Neuronal stem cell (in vitro differentiated cells): ENCODE measurements at regions not wholly inside any gene's neighbourhood (a gene's known extent, or its start where the extent isn't known, plus 50 kb on each side); places are given as distances from the start of the nearest gene placed in this dataset.
A peak's percentile ranks its signal among the peaks of the same experiment; 100 is the strongest.

Experiments
- DNase-seq: peaks from one replicate; pipeline ENCODE4 v3.0.0-alpha.2; 2013; ENCODE audit warnings: low spot score
- H2AFZ ChIP-seq: one replicate; pipeline ENCODE4 v1.6.1; 2013; ENCODE audit warnings: mild to moderate bottlenecking, low read length, inconsistent platforms
- H2AK5ac ChIP-seq: 2 replicates; pipeline ENCODE4 v1.6.1; 2013; ENCODE audit warnings: low read depth, mild to moderate bottlenecking, inconsistent platforms, low read length, moderate library complexity, mixed read lengths
- H2BK120ac ChIP-seq: 2 replicates; pipeline ENCODE4 v1.6.1; 2013; ENCODE audit warnings: low read depth, mild to moderate bottlenecking, inconsistent platforms, low read length, moderate library complexity, mixed read lengths
- H2BK12ac ChIP-seq: one replicate; pipeline ENCODE4 v1.6.1; 2013; ENCODE audit warnings: low read length, inconsistent platforms
- H2BK15ac ChIP-seq: 2 replicates; pipeline ENCODE4 v1.6.1; 2013; ENCODE audit warnings: mild to moderate bottlenecking, low read length, inconsistent platforms, mixed read lengths
- H2BK5ac ChIP-seq: one replicate; pipeline ENCODE4 v1.6.1; 2013; ENCODE audit warnings: inconsistent platforms, mild to moderate bottlenecking, low read length, moderate library complexity
- H3K14ac ChIP-seq: one replicate; pipeline ENCODE4 v1.6.1; 2013; ENCODE audit warnings: low read length, inconsistent platforms
- H3K18ac ChIP-seq: 2 replicates; pipeline ENCODE4 v1.6.1; 2013; ENCODE audit warnings: low read length, inconsistent platforms
- H3K23ac ChIP-seq: 2 replicates; pipeline ENCODE4 v1.6.1; 2013; ENCODE audit warnings: low read depth, mild to moderate bottlenecking, mixed read lengths, low read length, inconsistent platforms; ENCODE audit not compliant: poor library complexity
- H3K27ac ChIP-seq: replicated peaks from 3 replicates; pipeline ENCODE4 v1.5.1; 2013; ENCODE audit warnings: low read length, inconsistent platforms
- H3K27me3 ChIP-seq, 3 experiments: 2 replicates each; pipeline ENCODE4 v1.6.1; 2013; ENCODE audit warnings: low read length in 3 of 3, mild to moderate bottlenecking in 2 of 3, inconsistent platforms in 1 of 3, low read depth in 1 of 3, mixed read lengths in 1 of 3, moderate library complexity in 1 of 3; ENCODE audit not compliant: control insufficient read depth in 3 of 3, insufficient read depth in 3 of 3
- H3K36me3 ChIP-seq, 2 donors: replicated peaks in 1 of 2; 2 replicates each; pipeline ENCODE4 v1.6.1; 2013; ENCODE audit warnings: low read length in 2 of 2; ENCODE audit not compliant: control insufficient read depth in 2 of 2, insufficient read depth in 2 of 2
- H3K4ac ChIP-seq: 2 replicates; pipeline ENCODE4 v1.6.1; 2013; ENCODE audit warnings: inconsistent platforms, mild to moderate bottlenecking, low read length, moderate library complexity
- H3K4me1 ChIP-seq, 2 donors: 1 replicate in 1 of 2; 2 replicates in 1 of 2; pipeline ENCODE4 v1.6.1; 2013; ENCODE audit warnings: low read length in 2 of 2, low read depth in 1 of 2; ENCODE audit not compliant: control insufficient read depth in 2 of 2, insufficient read depth in 1 of 2
- H3K4me2 ChIP-seq: one replicate; pipeline ENCODE4 v1.6.1; 2013; ENCODE audit warnings: mild to moderate bottlenecking, low read length, inconsistent platforms; ENCODE audit not compliant: insufficient read depth, poor library complexity, severe bottlenecking
- H3K4me3 ChIP-seq, 2 donors: 2 replicates each; pipeline ENCODE4 v1.5.1; 2013; ENCODE audit warnings: low read length in 2 of 2, mild to moderate bottlenecking in 2 of 2, inconsistent platforms in 1 of 2, moderate library complexity in 1 of 2
- H3K79me1 ChIP-seq: one replicate; pipeline ENCODE4 v1.6.1; 2013; ENCODE audit warnings: low read depth, mild to moderate bottlenecking, inconsistent platforms, low read length, moderate library complexity
- H3K9ac ChIP-seq: one replicate; pipeline ENCODE4 v1.6.1; 2013; ENCODE audit warnings: mild to moderate bottlenecking, low read depth, low read length, inconsistent platforms; ENCODE audit not compliant: poor library complexity
- H3K9me3 ChIP-seq, 2 donors: replicated peaks in 1 of 2; 2 replicates each; pipeline versions ENCODE3 to v1.6.1; 2013; ENCODE audit warnings: low read length in 2 of 2, mild to moderate bottlenecking in 2 of 2, inconsistent platforms in 1 of 2, low read depth in 1 of 2, mixed read lengths in 1 of 2, moderate library complexity in 1 of 2; ENCODE audit not compliant: control insufficient read depth in 2 of 2, insufficient read depth in 1 of 2
- H4K8ac ChIP-seq: one replicate; pipeline ENCODE4 v1.6.1; 2013; ENCODE audit warnings: low read depth, mild to moderate bottlenecking, inconsistent platforms, low read length, moderate library complexity
- H4K91ac ChIP-seq: one replicate; pipeline ENCODE4 v1.6.1; 2013; ENCODE audit warnings: low read length, low read depth, mild to moderate bottlenecking, inconsistent platforms; ENCODE audit not compliant: poor library complexity
- WGBS, 2 donors: extraction: QIAGEN DNeasy Blood & Tissue Kit; methylation state at CpG; one replicate each; pipeline ENCODE4 v1.1.7; 2013; ENCODE audit warnings: missing lambda C conversion rate in 2 of 2, mixed read lengths in 1 of 2; ENCODE audit not compliant: insufficient read length in 2 of 2, insufficient replicate concordance in 1 of 2; ENCODE audit errors: extremely low coverage in 2 of 2; 5-methylcytosine and 5-hydroxymethylcytosine counted together

DNA sequence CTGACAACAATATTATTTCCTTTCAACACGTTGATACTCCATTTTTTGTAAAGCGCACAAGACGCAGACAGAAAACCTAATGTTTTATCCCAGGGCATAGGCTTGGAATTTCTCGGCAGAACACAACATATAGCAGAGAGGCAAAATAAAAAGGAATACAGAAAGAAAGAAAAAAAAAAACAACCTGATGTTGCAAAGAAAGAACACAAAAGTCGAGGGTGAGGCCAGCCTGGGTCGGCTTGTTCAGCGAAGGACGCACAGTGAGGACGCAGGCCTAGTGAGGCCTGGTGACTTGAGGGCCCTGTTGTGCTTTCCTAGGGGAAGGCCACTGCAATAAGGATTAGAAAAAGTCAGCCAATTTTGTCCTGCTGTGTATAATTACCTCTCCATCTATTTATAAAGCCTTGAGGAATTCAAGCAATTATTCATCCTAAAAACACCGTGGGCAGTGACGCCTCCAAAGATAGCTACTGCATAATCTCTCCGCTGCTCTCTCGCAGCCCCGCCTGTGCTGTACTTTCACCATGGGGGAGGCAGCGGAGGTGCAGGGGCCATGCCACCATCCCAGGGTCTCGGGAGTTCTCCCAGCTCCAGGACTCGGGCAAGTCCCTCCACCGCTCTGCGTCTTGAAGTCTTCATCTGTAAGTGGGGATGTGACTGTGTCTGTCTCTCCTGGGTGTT lies 61.9 kb upstream of the SH3RF3 start:
- no peak overlapping the region for H3K14ac ChIP-seq
- no peak overlapping the region for H2AK5ac ChIP-seq
- no peak overlapping the region for H4K91ac ChIP-seq
- H3K9me3 ChIP-seq, result no peaks in the 10 kb centered on the region
- no peak overlapping the region for H3K9ac ChIP-seq
- no peaks in the 10 kb centered on the region for H3K79me1 ChIP-seq
- H2BK120ac ChIP-seq, result no peak overlapping the region
- peak overlapping the region; percentile 54 for H3K18ac ChIP-seq
- H3K4ac ChIP-seq, result no peak overlapping the region
- no CpG with 5 or more reads among the region's 19 CpGs for WGBS, 2 donors
- H2BK5ac ChIP-seq, result no peak overlapping the region
- DNase-seq, result no peak
- peaks cover 0 to 18% of the 10 kb centered on the region in 2 donors for H3K4me1 ChIP-seq
- no peak overlapping the region for H3K4me2 ChIP-seq
- H3K23ac ChIP-seq, result no peak overlapping the region
- H2BK15ac ChIP-seq, result no peak overlapping the region
- peaks cover 0 to 7% (median 0%) of the 10 kb centered on the region in 3 experiments for H3K27me3 ChIP-seq
- no peak overlapping the region for H3K4me3 ChIP-seq
- no peak overlapping the region for H3K27ac ChIP-seq
- no peak overlapping the region for H2BK12ac ChIP-seq
- H3K36me3 ChIP-seq, result no peaks in the 10 kb centered on the region
- H4K8ac ChIP-seq, result no peak overlapping the region
- no peak overlapping the region for H2AFZ ChIP-seq

DNA sequence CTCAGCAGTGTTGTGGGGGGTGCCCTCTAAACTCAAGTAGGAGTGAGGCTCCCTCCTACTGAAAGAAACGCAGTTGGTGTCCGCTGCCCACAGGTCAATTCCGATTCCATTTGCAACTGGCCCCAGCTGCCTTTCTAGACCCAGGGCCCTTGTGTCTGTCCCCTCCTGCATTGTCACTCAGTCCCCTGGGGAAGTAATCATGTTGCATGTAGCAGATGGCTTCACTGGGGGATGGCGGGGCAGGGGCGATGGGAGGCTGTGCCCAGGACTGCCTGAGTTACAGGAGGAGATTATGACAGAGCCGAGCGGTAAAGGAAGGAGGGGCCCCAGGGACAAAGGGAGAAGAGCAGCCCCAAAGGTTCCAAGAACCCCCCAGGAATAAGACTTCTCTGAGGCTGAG lies 62.5 kb upstream of the SH3RF3 start:
- Histone ChIP-seq H2AFZ (no peak overlapping the region), H3K14ac (no peak overlapping the region), H3K79me1 (no peaks in the 10 kb centered on the region), H3K27me3 (peaks cover 0 to 11% (median 0%) of the 10 kb centered on the region in 3 experiments), H2BK120ac (no peak overlapping the region), H3K4me3 (no peak overlapping the region), H3K23ac (no peak overlapping the region), H3K9me3 (peaks cover 0 to 2% of the 10 kb centered on the region in 2 donors), H2BK12ac (no peak overlapping the region), H4K91ac (no peak overlapping the region), H3K4me2 (no peak overlapping the region), H3K36me3 (no peaks in the 10 kb centered on the region), H2AK5ac (no peak overlapping the region), H4K8ac (no peak overlapping the region), H2BK5ac (no peak overlapping the region), H3K4ac (no peak overlapping the region), H3K18ac (peak overlapping the region; percentile 11), H2BK15ac (no peak overlapping the region), H3K4me1 (peaks cover 0 to 18% of the 10 kb centered on the region in 2 donors), H3K9ac (no peak overlapping the region), H3K27ac (no peak overlapping the region)
- no CpG with 5 or more reads among the region's 7 CpGs for WGBS, 2 donors
- no peak for DNase-seq

DNA sequence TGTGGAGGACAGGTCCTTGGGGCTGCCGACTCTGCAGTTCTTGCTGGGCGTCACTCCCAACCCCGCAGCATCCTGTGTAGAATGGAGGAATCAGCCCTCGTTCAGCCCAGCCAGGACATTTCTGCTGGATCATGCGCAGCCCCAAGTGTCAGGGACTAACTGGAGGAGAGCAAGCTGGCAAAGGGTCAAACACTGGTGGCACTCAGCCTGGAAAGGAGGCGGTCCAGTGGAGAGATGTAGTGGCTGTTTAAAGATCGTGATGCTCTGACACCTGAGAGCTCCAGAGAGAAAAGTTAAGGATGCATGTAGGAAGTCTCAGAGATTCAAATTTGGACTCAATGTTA lies 63.6 kb upstream of the SH3RF3 start:
- peaks cover 0 to 17% (median 0%) of the 10 kb centered on the region in 3 experiments for H3K27me3 ChIP-seq
- no peak overlapping the region for H2BK120ac ChIP-seq
- no CpG with 5 or more reads among the region's 7 CpGs for WGBS, 2 donors
- H3K4me1 ChIP-seq, result peaks cover 0 to 18% of the 10 kb centered on the region in 2 donors
- no peak overlapping the region for H3K4ac ChIP-seq
- no peak overlapping the region for H2BK12ac ChIP-seq
- H3K9ac ChIP-seq, result no peak overlapping the region
- no peak overlapping the region for H2AK5ac ChIP-seq
- no peak overlapping the region for H3K14ac ChIP-seq
- no peak overlapping the region for H2BK5ac ChIP-seq
- no peak overlapping the region for H2BK15ac ChIP-seq
- H3K9me3 ChIP-seq, result peaks cover 0 to 2% of the 10 kb centered on the region in 2 donors
- no peak overlapping the region for H3K4me3 ChIP-seq
- H4K8ac ChIP-seq, result no peak overlapping the region
- DNase-seq, result no peak
- no peaks in the 10 kb centered on the region for H3K79me1 ChIP-seq
- H3K36me3 ChIP-seq, result no peaks in the 10 kb centered on the region
- no peak overlapping the region for H2AFZ ChIP-seq
- no peak overlapping the region for H3K27ac ChIP-seq
- H3K18ac ChIP-seq, result peak overlapping the region; percentile 53
- no peak overlapping the region for H3K4me2 ChIP-seq
- H4K91ac ChIP-seq, result no peak overlapping the region
- H3K23ac ChIP-seq, result no peak overlapping the region

DNA sequence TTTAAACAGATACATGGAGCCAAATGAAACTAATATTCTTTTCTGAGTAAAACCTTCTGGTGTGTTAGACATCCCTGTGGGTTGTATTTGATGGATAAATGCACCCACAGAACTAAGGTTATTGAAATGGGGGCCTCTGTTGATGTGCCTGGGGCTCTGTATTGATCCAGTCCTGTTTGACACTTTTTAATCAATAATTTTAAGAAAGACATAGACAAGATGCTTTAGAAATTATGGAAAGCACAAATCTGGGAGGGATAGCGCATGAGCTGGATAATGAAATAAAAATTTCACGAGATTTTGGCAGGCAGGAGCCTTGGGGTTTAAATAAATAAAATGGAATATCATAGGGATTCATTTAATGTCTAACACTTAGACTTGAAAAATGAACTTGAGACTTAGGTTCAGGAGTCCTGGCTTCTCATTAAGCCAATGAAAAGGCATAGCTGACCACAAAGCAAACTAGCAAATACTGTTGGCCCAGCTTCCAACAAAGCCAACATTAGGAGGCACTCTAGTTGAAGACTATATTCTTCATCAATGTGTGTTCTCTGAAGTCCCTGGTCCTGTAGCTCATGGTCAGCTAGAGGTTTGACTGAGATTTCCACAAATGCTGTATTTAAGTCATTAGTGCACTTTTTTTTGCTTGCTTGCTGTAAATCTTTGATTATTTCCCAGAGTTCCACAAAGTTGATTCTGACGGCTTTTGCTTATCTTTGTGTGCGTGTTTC lies 64.2 kb upstream of the SH3RF3 start:
- no peak overlapping the region for H2AFZ ChIP-seq
- no CpG with 5 or more reads among the region's 4 CpGs for WGBS, 2 donors
- no peak for DNase-seq
- H4K91ac ChIP-seq, result no peak overlapping the region
- H2BK15ac ChIP-seq, result no peak overlapping the region
- H3K27ac ChIP-seq, result no peak overlapping the region
- no peak overlapping the region for H3K23ac ChIP-seq
- no peaks in the 10 kb centered on the region for H3K79me1 ChIP-seq
- no peak overlapping the region for H3K9ac ChIP-seq
- peaks cover 0 to 18% (median 0%) of the 10 kb centered on the region in 3 experiments for H3K27me3 ChIP-seq
- H3K14ac ChIP-seq, result no peak overlapping the region
- no peaks in the 10 kb centered on the region for H3K36me3 ChIP-seq
- no peak overlapping the region for H3K4me2 ChIP-seq
- H3K4ac ChIP-seq, result no peak overlapping the region
- H2BK12ac ChIP-seq, result no peak overlapping the region
- H2BK120ac ChIP-seq, result no peak overlapping the region
- no peak overlapping the region for H3K18ac ChIP-seq
- no peak overlapping the region for H2AK5ac ChIP-seq
- peaks cover 0 to 16% of the 10 kb centered on the region in 2 donors for H3K4me1 ChIP-seq
- H2BK5ac ChIP-seq, result no peak overlapping the region
- H3K4me3 ChIP-seq, result no peak overlapping the region
- no peak overlapping the region for H4K8ac ChIP-seq
- H3K9me3 ChIP-seq, result peaks cover 0 to 2% of the 10 kb centered on the region in 2 donors
